ENCODE measurements at regions not wholly inside any gene's neighbourhood (a gene's known extent, or its start where the extent isn't known, plus 50 kb on each side); places are given as distances from the start of the nearest gene placed in this dataset.

DNA sequence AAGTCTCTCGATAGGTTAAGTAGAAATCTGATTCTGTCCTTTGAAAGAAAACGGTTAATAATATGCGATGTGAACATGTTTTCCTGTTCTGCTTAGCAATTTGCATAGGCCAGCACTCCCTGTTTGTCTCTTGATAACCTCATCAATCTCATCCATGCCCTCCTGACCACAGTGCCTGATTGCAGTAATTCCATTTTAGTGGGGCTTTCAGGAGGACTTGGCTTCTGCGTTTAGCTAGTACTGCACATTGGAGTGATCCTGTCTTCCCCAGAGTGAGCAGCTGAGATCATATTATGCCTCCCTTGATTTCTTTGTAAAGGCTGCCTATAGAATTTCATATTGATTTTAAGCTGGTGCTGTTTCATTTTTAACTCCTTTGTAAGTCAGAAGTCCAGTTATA lies 335.9 kb upstream of the ISL1 start:
- TF ChIP-seq, protein P1, sequence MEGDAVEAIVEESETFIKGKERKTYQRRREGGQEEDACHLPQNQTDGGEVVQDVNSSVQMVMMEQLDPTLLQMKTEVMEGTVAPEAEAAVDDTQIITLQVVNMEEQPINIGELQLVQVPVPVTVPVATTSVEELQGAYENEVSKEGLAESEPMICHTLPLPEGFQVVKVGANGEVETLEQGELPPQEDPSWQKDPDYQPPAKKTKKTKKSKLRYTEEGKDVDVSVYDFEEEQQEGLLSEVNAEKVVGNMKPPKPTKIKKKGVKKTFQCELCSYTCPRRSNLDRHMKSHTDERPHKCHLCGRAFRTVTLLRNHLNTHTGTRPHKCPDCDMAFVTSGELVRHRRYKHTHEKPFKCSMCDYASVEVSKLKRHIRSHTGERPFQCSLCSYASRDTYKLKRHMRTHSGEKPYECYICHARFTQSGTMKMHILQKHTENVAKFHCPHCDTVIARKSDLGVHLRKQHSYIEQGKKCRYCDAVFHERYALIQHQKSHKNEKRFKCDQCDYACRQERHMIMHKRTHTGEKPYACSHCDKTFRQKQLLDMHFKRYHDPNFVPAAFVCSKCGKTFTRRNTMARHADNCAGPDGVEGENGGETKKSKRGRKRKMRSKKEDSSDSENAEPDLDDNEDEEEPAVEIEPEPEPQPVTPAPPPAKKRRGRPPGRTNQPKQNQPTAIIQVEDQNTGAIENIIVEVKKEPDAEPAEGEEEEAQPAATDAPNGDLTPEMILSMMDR (IDR thresholded peaks at IDR 0.05), result no peak
- TF ChIP-seq POLR2A (IDR thresholded peaks at IDR 0.05), result no peak
